ENCODE measurements at regions not wholly inside any gene's neighbourhood (a gene's known extent, or its start where the extent isn't known, plus 50 kb on each side); places are given as distances from the start of the nearest gene placed in this dataset.

- intact Hi-C loops (cut with micrococcal nuclease), result loop anchor here (10.0 kb wide), 1 partner anchor 223 kb away; the partner anchor contains the start of gene BCL6
- Histone ChIP-seq H3K4me2 (ENCODE audit: low read length) (no peak overlapping the region), H3K4me1 (ENCODE audit: control insufficient read depth in 1 of 2, insufficient read depth in 2 of 2, low read length in 2 of 2) (peaks cover 0 to 11% of the 10 kb centered on the region in 2 experiments; a peak in 2 of 4 replicates), H3K9ac (ENCODE audit: low read length) (no peak overlapping the region), H3K36me3 (ENCODE audit: control insufficient read depth in 1 of 2, insufficient read depth in 2 of 2, low read length in 2 of 2) (no peaks in the 10 kb centered on the region), H2AFZ (ENCODE audit: low read depth, low read length, poor library complexity, severe bottlenecking) (no peak overlapping the region), H3K79me2 (ENCODE audit: insufficient read depth, low read length) (no peaks in the 10 kb centered on the region), H4K20me1 (ENCODE audit: insufficient read depth) (no peaks in the 10 kb centered on the region), H3K9me2 (ENCODE audit: insufficient read depth) (no peaks in the 10 kb centered on the region), H3K9me3 (ENCODE audit: control insufficient read depth in 1 of 2, insufficient read depth in 1 of 2, low read depth in 1 of 2, low read length in 2 of 2) (no peaks in the 10 kb centered on the region), H3K27ac (ENCODE audit: low read depth, low read length) (no peak overlapping the region), H3K4me3 (replicated peaks in 1 of 2; ENCODE audit: low read depth in 1 of 2, low read length in 2 of 2) (no peak overlapping the region), H3K27me3 (ENCODE audit: insufficient read depth, low read length) (no peaks in the 10 kb centered on the region)
- ChIA-PET RAD21 (ENCODE audit: low non-redundant PET in 1 of 2, low total read pairs in 2 of 2, uncharacterized antibody in 2 of 2, unreplicated experiment in 2 of 2) (no interaction called here), POLR2A (no interaction called here), CTCF (no interaction called here)
- no TSS peak for BruUV-seq (replicated peaks)
- DNase-seq (ENCODE audit: low read depth, low spot score) (no peak), ATAC-seq (no peak)
- no peak for TF ChIP-seq CTCF (IDR thresholded peaks at IDR 0.05 in 2 of 3, conservative IDR thresholded peaks at IDR 0.05 in 1 of 3; ENCODE audit: borderline replicate concordance in 1 of 3, insufficient read depth in 1 of 3, low read depth in 2 of 3, low read length in 2 of 3)
- TF ChIP-seq JUND (IDR thresholded peaks at IDR 0.05), result 0 out of 2 replicates have a peak, but pooled peaks have one; percentile 4
Measured at GRCh38 chr3:187967993-187968392, 186.0 kb upstream of the LPP start.

GRCh38 chr3:187968883-187969580 is 184.9 kb upstream of the LPP start:
- DNase-seq (ENCODE audit: low read depth, low spot score) (no peak), ATAC-seq (peak; percentile 33; the same call in 1 of the 2 replicates)
- Histone ChIP-seq H3K27ac (ENCODE audit: low read depth, low read length) (no peak overlapping the region), H2AFZ (ENCODE audit: low read depth, low read length, poor library complexity, severe bottlenecking) (no peak overlapping the region), H3K79me2 (ENCODE audit: insufficient read depth, low read length) (no peaks in the 10 kb centered on the region), H3K4me3 (replicated peaks in 1 of 2; ENCODE audit: low read depth in 1 of 2, low read length in 2 of 2) (no peak overlapping the region), H3K4me1 (ENCODE audit: control insufficient read depth in 1 of 2, insufficient read depth in 2 of 2, low read length in 2 of 2) (peaks cover 0 to 11% of the 10 kb centered on the region in 2 experiments; a peak in 2 of 4 replicates), H3K36me3 (ENCODE audit: control insufficient read depth in 1 of 2, insufficient read depth in 2 of 2, low read length in 2 of 2) (no peaks in the 10 kb centered on the region), H4K20me1 (ENCODE audit: insufficient read depth) (no peaks in the 10 kb centered on the region), H3K9me2 (ENCODE audit: insufficient read depth) (no peaks in the 10 kb centered on the region), H3K9ac (ENCODE audit: low read length) (no peak overlapping the region), H3K27me3 (ENCODE audit: insufficient read depth, low read length) (no peaks in the 10 kb centered on the region), H3K4me2 (ENCODE audit: low read length) (peak overlapping the region; percentile 8; the same call in 1 of the 2 replicates), H3K9me3 (ENCODE audit: control insufficient read depth in 1 of 2, insufficient read depth in 1 of 2, low read depth in 1 of 2, low read length in 2 of 2) (no peaks in the 10 kb centered on the region)
- ChIA-PET RAD21 (ENCODE audit: low non-redundant PET in 1 of 2, low total read pairs in 2 of 2, uncharacterized antibody in 2 of 2, unreplicated experiment in 2 of 2) (no interaction called here), CTCF (no interaction called here), POLR2A (no interaction called here)
- no TSS peak for BruUV-seq (replicated peaks)
- intact Hi-C loops (cut with micrococcal nuclease), result loop anchor here (10.0 kb wide), 1 partner anchor 224 kb away; the partner anchor contains the start of gene BCL6
- no peak for TF ChIP-seq SRF (IDR thresholded peaks at IDR 0.05; ENCODE audit: low read depth)
- no peak for TF ChIP-seq ZNF274 (IDR thresholded peaks at IDR 0.05; ENCODE audit: low read depth, low read length)
- no peak for TF ChIP-seq EGR1 (IDR thresholded peaks at IDR 0.05; ENCODE audit: low read depth)
- TF ChIP-seq SP1 (IDR thresholded peaks at IDR 0.05; ENCODE audit: low read depth), result peak; percentile 44; the same call in 1 of the 2 replicates
- peak; percentile 69 for TF ChIP-seq FOSL1 (IDR thresholded peaks at IDR 0.05; ENCODE audit: low read depth)
- no peak for TF ChIP-seq POLR2AphosphoS5 (IDR thresholded peaks at IDR 0.05; ENCODE audit: low read depth, low read length)
- TF ChIP-seq CBX3 (IDR thresholded peaks at IDR 0.05; ENCODE audit: low read depth), result peak; percentile 55; the same call in 1 of the 2 replicates
- TF ChIP-seq YY1 (IDR thresholded peaks at IDR 0.05; ENCODE audit: extremely low read depth, insufficient replicate concordance, low read depth, low read length), result no peak
- TF ChIP-seq POLR2A (IDR thresholded peaks at IDR 0.05; ENCODE audit: borderline replicate concordance, extremely low read depth, insufficient read depth, insufficient read length), result no peak
- no peak for TF ChIP-seq CTCF (IDR thresholded peaks at IDR 0.05 in 2 of 3, conservative IDR thresholded peaks at IDR 0.05 in 1 of 3; ENCODE audit: borderline replicate concordance in 1 of 3, insufficient read depth in 1 of 3, low read depth in 2 of 3, low read length in 2 of 3)
- TF ChIP-seq, protein P1, sequence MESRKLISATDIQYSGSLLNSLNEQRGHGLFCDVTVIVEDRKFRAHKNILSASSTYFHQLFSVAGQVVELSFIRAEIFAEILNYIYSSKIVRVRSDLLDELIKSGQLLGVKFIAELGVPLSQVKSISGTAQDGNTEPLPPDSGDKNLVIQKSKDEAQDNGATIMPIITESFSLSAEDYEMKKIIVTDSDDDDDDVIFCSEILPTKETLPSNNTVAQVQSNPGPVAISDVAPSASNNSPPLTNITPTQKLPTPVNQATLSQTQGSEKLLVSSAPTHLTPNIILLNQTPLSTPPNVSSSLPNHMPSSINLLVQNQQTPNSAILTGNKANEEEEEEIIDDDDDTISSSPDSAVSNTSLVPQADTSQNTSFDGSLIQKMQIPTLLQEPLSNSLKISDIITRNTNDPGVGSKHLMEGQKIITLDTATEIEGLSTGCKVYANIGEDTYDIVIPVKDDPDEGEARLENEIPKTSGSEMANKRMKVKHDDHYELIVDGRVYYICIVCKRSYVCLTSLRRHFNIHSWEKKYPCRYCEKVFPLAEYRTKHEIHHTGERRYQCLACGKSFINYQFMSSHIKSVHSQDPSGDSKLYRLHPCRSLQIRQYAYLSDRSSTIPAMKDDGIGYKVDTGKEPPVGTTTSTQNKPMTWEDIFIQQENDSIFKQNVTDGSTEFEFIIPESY (IDR thresholded peaks at IDR 0.05; ENCODE audit: extremely low read depth, insufficient replicate concordance, low read length), result no peak
- TF ChIP-seq ZFX (IDR thresholded peaks at IDR 0.05), result no peak

Data from HCT116 (cell line).